ENCODE measurements at regions not wholly inside any gene's neighbourhood (a gene's known extent, or its start where the extent isn't known, plus 50 kb on each side); places are given as distances from the start of the nearest gene placed in this dataset.

DNA sequence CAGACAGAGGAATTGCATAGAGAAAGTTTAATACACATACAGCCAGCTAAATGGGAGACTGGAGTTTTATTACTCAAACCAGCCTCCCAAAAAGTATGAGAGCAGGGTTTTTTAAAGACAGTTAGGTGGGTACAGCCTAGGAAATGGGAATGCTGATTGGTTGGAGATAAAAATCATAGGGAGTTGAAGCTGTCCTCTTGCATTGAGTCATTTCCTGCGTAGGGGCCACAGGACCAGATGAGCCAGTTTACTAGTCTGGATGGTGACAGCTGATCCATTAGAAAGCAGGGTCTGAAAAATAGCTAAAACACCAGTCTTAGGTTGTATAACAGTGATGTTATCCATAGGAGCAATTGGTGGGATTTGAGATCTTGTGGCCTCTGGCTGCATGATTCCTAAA is 76.1 kb upstream of the POM121L12 start:
- Histone ChIP-seq H3K27ac (ENCODE audit: low read depth, low read length) (no peak overlapping the region), H3K4me2 (ENCODE audit: insufficient read depth in 1 of 2, low read depth in 2 of 2, low read length in 2 of 2) (no peak overlapping the region), H3K4me1 (replicated peaks in 1 of 4; ENCODE audit: control insufficient read depth in 3 of 4, insufficient read depth in 4 of 4, low read length in 3 of 4) (peaks cover 0 to 10% (median 5%) of the 10 kb centered on the region in 4 experiments; a peak in 5 of 7 replicates), H3K9ac (replicated peaks in 1 of 4; ENCODE audit: extremely low read depth in 1 of 4, low read depth in 3 of 4, low read length in 3 of 4) (no peak overlapping the region), H2AK5ac (ENCODE audit: low read depth, low read length) (no peak overlapping the region), H3K9me3 (ENCODE audit: insufficient read depth in 2 of 2, low read depth in 1 of 2, low read length in 1 of 2) (no peaks in the 10 kb centered on the region), H3K23ac (ENCODE audit: insufficient read length) (no peak overlapping the region), H2AFZ (ENCODE audit: low read length) (no peak overlapping the region; the same call in 1 of the 2 replicates), H3K23me2 (ENCODE audit: low read depth, low read length) (no peaks in the 10 kb centered on the region), H4K91ac (replicated peaks; ENCODE audit: insufficient read length, low read length) (no peak overlapping the region), H2BK20ac (ENCODE audit: low read length) (no peak overlapping the region), H2BK5ac (ENCODE audit: low read depth, low read length) (no peak overlapping the region), H3K79me1 (ENCODE audit: low read depth, low read length) (no peaks in the 10 kb centered on the region), H3K79me2 (ENCODE audit: control insufficient read depth in 1 of 2, insufficient read depth in 2 of 2, low read length in 2 of 2) (no peaks in the 10 kb centered on the region), H2BK12ac (ENCODE audit: low read depth, low read length) (no peak overlapping the region), H3K14ac (ENCODE audit: insufficient read length) (no peak overlapping the region), H3K36me3 (ENCODE audit: control insufficient read depth in 2 of 4, insufficient read depth in 4 of 4, low read length in 3 of 4) (no peaks in the 10 kb centered on the region), H4K5ac (ENCODE audit: insufficient read length, low read depth, low read length) (no peak overlapping the region), H3K4ac (replicated peaks; ENCODE audit: insufficient read length, low read depth, low read length) (no peak overlapping the region), H3K27me3 (replicated peaks in 1 of 4; ENCODE audit: control insufficient read depth in 3 of 4, extremely low read depth in 1 of 4, insufficient read depth in 3 of 4, low read length in 3 of 4) (no peaks in the 10 kb centered on the region), H3K56ac (replicated peaks; ENCODE audit: insufficient read length, low read depth, low read length) (no peak overlapping the region), H3K4me3 (ENCODE audit: extremely low read depth in 1 of 4, insufficient read depth in 2 of 4, low read depth in 3 of 4, low read length in 4 of 4) (no peak overlapping the region), H2BK15ac (ENCODE audit: low read length) (no peak overlapping the region), H4K20me1 (replicated peaks in 1 of 2; ENCODE audit: control insufficient read depth in 1 of 2, insufficient read depth in 2 of 2, low read length in 2 of 2) (no peaks in the 10 kb centered on the region), H4K8ac (ENCODE audit: extremely low read depth, insufficient read depth, low read length) (no peak overlapping the region), H3K18ac (ENCODE audit: extremely low read depth, low read length) (no peak overlapping the region), H2BK120ac (replicated peaks; ENCODE audit: low read depth, low read length) (no peak overlapping the region)
- TF ChIP-seq NANOG (IDR thresholded peaks at IDR 0.05; ENCODE audit: insufficient read depth, low read depth, low read length, poor library complexity, severe bottlenecking), result no peak
- TF ChIP-seq KDM4A (IDR thresholded peaks at IDR 0.05; ENCODE audit: low read depth, low read length, severe bottlenecking), result no peak
- TF ChIP-seq CBX8 (IDR thresholded peaks at IDR 0.05; ENCODE audit: borderline replicate concordance, low read depth, low read length), result no peak
- no peak for TF ChIP-seq TCF12 (IDR thresholded peaks at IDR 0.05; ENCODE audit: low read depth, low read length)
- no peak for TF ChIP-seq SAP30 (IDR thresholded peaks at IDR 0.05; ENCODE audit: insufficient read depth, insufficient replicate concordance, low read length)
- TF ChIP-seq TEAD4 (IDR thresholded peaks at IDR 0.05; ENCODE audit: low read depth, low read length), result no peak
- TF ChIP-seq BCL11A (IDR thresholded peaks at IDR 0.05; ENCODE audit: low read depth in 2 of 2, low read length in 2 of 2), result no peak
- TF ChIP-seq EZH2 (IDR thresholded peaks at IDR 0.05; ENCODE audit: low read depth, low read length, severe bottlenecking), result no peak
- no peak for TF ChIP-seq FOSL1 (IDR thresholded peaks at IDR 0.05; ENCODE audit: insufficient read depth, low read depth, low read length)
- FAIRE-seq, result no peak
- ChIA-PET POLR2A (ENCODE audit: partially characterized antibody) (no interaction called here), CTCF (ENCODE audit: partially characterized antibody) (interaction anchor here (1.1 kb wide), 1 partner anchor 19 kb away, joined by 3 read pairs; no protein-coding TSS in a partner anchor)
- 74% methylated on average over 1 of the region's 1 CpG; no CpG with 5 or more reads in 1 of the 2 experiments for WGBS, 2 experiments (ENCODE audit: extremely low coverage in 1 of 2, insufficient coverage in 1 of 2, insufficient read length in 1 of 2, insufficient replicate concordance in 2 of 2, low coverage in 1 of 2, low lambda C conversion rate in 2 of 2, missing lambda C conversion rate in 1 of 2)
- DNase-seq (ENCODE audit: low read depth in 1 of 2, low spot score in 2 of 2), result no peak

Measured in H1 (cell line).